C4-2B (cell line): ENCODE measurements at regions not wholly inside any gene's neighbourhood (a gene's known extent, or its start where the extent isn't known, plus 50 kb on each side); places are given as distances from the start of the nearest gene placed in this dataset.

Source experiments
- H3K27ac ChIP-seq: fragments of 450-650 bp; 2 replicates; pipeline ENCODE4 v1.5.1; 2017
- ZFX ChIP-seq: fragments of 450-650 bp; IDR thresholded peaks from 2 replicates; pipeline ENCODE4 v1.6.1; 2017
- TF ChIP-seq, protein P1 (sequence below): fragments of 450-650 bp; conservative IDR thresholded peaks from 2 replicates; pipeline ENCODE4 v1.5.1; 2017; ENCODE audit warnings: mild to moderate bottlenecking

GRCh38 chr2:66889632-66889882 lies 454.6 kb downstream of the MEIS1 start:
- no peak overlapping the region for H3K27ac ChIP-seq
- TF ChIP-seq, protein P1, sequence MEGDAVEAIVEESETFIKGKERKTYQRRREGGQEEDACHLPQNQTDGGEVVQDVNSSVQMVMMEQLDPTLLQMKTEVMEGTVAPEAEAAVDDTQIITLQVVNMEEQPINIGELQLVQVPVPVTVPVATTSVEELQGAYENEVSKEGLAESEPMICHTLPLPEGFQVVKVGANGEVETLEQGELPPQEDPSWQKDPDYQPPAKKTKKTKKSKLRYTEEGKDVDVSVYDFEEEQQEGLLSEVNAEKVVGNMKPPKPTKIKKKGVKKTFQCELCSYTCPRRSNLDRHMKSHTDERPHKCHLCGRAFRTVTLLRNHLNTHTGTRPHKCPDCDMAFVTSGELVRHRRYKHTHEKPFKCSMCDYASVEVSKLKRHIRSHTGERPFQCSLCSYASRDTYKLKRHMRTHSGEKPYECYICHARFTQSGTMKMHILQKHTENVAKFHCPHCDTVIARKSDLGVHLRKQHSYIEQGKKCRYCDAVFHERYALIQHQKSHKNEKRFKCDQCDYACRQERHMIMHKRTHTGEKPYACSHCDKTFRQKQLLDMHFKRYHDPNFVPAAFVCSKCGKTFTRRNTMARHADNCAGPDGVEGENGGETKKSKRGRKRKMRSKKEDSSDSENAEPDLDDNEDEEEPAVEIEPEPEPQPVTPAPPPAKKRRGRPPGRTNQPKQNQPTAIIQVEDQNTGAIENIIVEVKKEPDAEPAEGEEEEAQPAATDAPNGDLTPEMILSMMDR = no peak

GRCh38 chr2:66890166-66890742 lies 455.3 kb downstream of the MEIS1 start:
- no peak for TF ChIP-seq ZFX
- TF ChIP-seq, protein P1 = no peak
- H3K27ac ChIP-seq = no peak overlapping the region

GRCh38 chr2:66895206-66895605 lies 460.3 kb downstream of the MEIS1 start:
- no peak overlapping the region for H3K27ac ChIP-seq
- no peak for TF ChIP-seq ZFX
- TF ChIP-seq, protein P1 = no peak

DNA sequence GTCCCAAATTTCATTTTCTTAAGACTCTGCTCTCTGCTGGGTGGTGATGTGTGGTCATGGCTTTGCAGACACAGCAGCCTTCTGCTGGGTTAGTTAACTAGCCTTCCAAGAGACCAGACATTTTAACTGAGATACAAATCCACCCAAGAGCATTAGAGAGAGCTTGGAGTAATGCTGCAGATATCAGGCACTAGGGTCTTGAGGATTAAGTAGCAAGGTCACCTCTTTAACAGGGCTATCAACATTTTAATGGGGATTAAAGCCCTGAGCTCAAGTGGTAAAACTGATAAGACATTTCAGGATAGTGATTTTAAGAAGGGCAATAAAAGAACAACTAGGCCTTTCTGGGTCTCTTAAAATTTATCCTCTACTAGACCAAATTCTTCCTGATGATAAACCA lies 461.2 kb downstream of the MEIS1 start:
- TF ChIP-seq, protein P1 = no peak
- TF ChIP-seq ZFX = no peak
- H3K27ac ChIP-seq = no peak overlapping the region

- no peak for TF ChIP-seq ZFX
- TF ChIP-seq, protein P1 = no peak
- no peak overlapping the region for H3K27ac ChIP-seq
These were observed 462.3 kb downstream of the MEIS1 start for GRCh38 chr2:66897181-66897580.

GRCh38 chr2:66897691-66898150 lies 462.8 kb downstream of the MEIS1 start:
- no peak overlapping the region for H3K27ac ChIP-seq
- TF ChIP-seq, protein P1 = no peak
- TF ChIP-seq ZFX = no peak

DNA sequence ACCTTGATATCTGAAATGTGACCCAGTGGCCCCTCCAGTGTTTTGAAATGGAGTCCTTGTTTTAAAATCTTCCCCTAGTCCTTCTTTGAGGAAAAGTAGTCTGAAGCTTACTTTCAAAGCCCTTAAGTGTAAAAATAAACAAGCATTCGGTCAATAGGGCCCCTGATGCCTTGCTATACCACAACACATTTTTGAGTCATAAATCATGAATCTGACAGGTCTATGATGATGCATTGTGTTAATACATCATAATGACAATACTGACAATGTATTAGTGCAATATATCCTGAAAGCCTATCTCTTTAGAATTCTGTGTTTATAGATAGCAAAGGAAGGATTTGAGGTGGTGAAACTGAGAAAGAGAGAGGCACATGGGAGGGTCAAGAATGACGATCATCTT lies 464.2 kb downstream of the MEIS1 start:
- TF ChIP-seq ZFX = no peak
- TF ChIP-seq, protein P1 = no peak

More for the DNA sequence above, 464.2 kb downstream of the MEIS1 start:
- H3K27ac ChIP-seq = no peak overlapping the region
